ENCODE measurements at regions not wholly inside any gene's neighbourhood (a gene's known extent, or its start where the extent isn't known, plus 50 kb on each side); places are given as distances from the start of the nearest gene placed in this dataset.

- TF ChIP-seq POLR2A (IDR thresholded peaks at IDR 0.05): no peak
- no peak for TF ChIP-seq CTCF (IDR thresholded peaks at IDR 0.05)
Observed at GRCh38 chr5:96293966-96294883, 138.8 kb downstream of the PCSK1 start.

All from tibial nerve (tissue), 3 donors.